Ishikawa (cell line): ENCODE measurements at regions not wholly inside any gene's neighbourhood (a gene's known extent, or its start where the extent isn't known, plus 50 kb on each side); places are given as distances from the start of the nearest gene placed in this dataset.
A peak's percentile ranks its signal among the peaks of the same experiment; 100 is the strongest.

Experiments
- CEBPB ChIP-seq: IDR thresholded peaks from 2 replicates; pipeline ENCODE4 v1.6.1; 2012
- CREB1 ChIP-seq: IDR thresholded peaks from 2 replicates; pipeline ENCODE4 v1.6.1; 2012; ENCODE audit warnings: low read depth
- EGR1 ChIP-seq: IDR thresholded peaks from 2 replicates; pipeline ENCODE4 v1.6.1; 2012
- EP300 ChIP-seq: IDR thresholded peaks from 2 replicates; pipeline ENCODE4 v1.6.1; 2012; ENCODE audit warnings: borderline replicate concordance
- FOXM1 ChIP-seq: IDR thresholded peaks from 2 replicates; pipeline ENCODE4 v1.6.1; 2012; ENCODE audit warnings: low read depth, borderline replicate concordance
- MAX ChIP-seq: IDR thresholded peaks from 2 replicates; pipeline ENCODE4 v1.6.1; 2012
- NFIC ChIP-seq: IDR thresholded peaks from 2 replicates; pipeline ENCODE4 v1.6.1; 2012
- RAD21 ChIP-seq: IDR thresholded peaks from 2 replicates; pipeline ENCODE4 v1.6.1; 2012; ENCODE audit warnings: low read depth
- TAF1 ChIP-seq: IDR thresholded peaks from 2 replicates; pipeline ENCODE4 v1.6.1; 2012; ENCODE audit warnings: low read depth, mild to moderate bottlenecking
- TCF12 ChIP-seq: IDR thresholded peaks from 2 replicates; pipeline ENCODE4 v1.6.1; 2012; ENCODE audit warnings: low read depth
- TEAD4 ChIP-seq: IDR thresholded peaks from 2 replicates; pipeline ENCODE4 v1.6.1; 2012
- USF1 ChIP-seq: IDR thresholded peaks from 2 replicates; pipeline ENCODE4 v1.6.1; 2012
- YY1 ChIP-seq: IDR thresholded peaks from 2 replicates; pipeline ENCODE4 v1.6.1; 2012; ENCODE audit warnings: low read depth
- ZBTB7A ChIP-seq: IDR thresholded peaks from 2 replicates; pipeline ENCODE4 v1.6.1; 2012; ENCODE audit warnings: low read depth
- TF ChIP-seq, protein P1 (sequence below): IDR thresholded peaks from 2 replicates; pipeline ENCODE4 v1.6.1; 2012; ENCODE audit warnings: low read depth, mild to moderate bottlenecking

DNA sequence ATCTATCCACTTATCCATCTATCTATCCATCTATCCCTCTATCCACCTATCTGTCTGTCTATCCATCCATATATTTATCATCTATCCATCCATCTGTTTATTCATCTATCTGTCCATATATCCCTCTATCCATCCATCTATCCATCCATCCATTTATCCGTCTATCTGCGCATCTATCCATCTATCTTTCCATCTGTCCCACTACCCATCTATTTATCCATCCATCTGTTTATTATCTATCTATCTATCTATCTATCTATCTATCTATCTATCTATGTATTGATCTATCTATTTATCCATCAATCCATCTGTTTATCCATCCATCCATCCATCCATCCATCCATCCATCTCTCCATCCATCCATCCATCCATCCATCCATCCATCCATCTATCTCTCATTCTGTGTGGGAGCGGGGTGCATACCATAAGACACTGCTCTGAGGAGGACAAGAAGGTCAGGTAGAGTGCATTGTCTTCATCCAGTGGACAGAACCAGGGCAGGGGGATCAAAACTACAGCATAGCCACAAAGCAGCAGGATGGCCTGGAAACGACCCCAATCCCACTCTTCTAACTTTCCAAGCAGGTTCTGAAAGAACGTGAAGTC, 53.2 kb upstream of the ENPP6 start:
- TF ChIP-seq EGR1 (no peak), TEAD4 (no peak), NFIC (no peak), RAD21 (no peak)

DNA sequence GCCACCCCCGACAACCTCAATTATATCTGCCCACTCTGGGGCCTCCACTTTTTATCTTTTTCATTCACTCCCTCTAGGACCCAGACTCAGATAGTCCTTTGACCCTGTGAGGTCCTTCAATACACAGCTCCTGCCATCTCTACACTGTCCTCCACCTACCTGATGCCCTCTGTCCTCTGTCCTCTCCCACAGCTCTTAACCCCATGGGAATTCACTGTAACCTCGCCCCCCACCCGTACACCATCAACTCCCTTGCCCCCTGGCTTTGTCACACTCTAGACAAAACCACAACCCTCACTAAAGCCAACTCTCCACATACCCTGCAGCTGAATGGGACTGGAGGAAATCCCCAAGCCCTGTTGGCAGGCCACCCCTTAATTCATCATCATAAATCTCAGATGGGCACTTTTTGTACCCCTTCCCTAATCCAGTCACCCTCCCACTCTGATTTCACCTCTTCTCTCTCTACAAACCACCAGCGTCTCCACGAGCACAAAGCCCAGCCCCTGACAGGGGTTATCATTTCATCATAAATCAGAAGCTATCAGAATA, 52.3 kb upstream of the ENPP6 start:
- TF ChIP-seq FOXM1, result no peak
- TF ChIP-seq MAX, result no peak
- no peak for TF ChIP-seq YY1
- no peak for TF ChIP-seq EGR1
- TF ChIP-seq EP300, result no peak
- no peak for TF ChIP-seq TCF12
- no peak for TF ChIP-seq USF1
- TF ChIP-seq CREB1, result no peak

- 0 out of 2 replicates have a peak, but pooled peaks have one; percentile 5 for TF ChIP-seq RAD21
- no peak for TF ChIP-seq EP300
- TF ChIP-seq TCF12, result no peak
- TF ChIP-seq MAX, result no peak
- TF ChIP-seq USF1, result no peak
Observed at GRCh38 chr4:184268584-184269160, 51.0 kb upstream of the ENPP6 start.

- TF ChIP-seq TEAD4 (no peak), USF1 (no peak), ZBTB7A (no peak), TAF1 (no peak), EP300 (no peak), TCF12 (no peak), CEBPB (no peak), MAX (no peak), YY1 (no peak), RAD21 (no peak), NFIC (no peak)
- TF ChIP-seq, protein P1, sequence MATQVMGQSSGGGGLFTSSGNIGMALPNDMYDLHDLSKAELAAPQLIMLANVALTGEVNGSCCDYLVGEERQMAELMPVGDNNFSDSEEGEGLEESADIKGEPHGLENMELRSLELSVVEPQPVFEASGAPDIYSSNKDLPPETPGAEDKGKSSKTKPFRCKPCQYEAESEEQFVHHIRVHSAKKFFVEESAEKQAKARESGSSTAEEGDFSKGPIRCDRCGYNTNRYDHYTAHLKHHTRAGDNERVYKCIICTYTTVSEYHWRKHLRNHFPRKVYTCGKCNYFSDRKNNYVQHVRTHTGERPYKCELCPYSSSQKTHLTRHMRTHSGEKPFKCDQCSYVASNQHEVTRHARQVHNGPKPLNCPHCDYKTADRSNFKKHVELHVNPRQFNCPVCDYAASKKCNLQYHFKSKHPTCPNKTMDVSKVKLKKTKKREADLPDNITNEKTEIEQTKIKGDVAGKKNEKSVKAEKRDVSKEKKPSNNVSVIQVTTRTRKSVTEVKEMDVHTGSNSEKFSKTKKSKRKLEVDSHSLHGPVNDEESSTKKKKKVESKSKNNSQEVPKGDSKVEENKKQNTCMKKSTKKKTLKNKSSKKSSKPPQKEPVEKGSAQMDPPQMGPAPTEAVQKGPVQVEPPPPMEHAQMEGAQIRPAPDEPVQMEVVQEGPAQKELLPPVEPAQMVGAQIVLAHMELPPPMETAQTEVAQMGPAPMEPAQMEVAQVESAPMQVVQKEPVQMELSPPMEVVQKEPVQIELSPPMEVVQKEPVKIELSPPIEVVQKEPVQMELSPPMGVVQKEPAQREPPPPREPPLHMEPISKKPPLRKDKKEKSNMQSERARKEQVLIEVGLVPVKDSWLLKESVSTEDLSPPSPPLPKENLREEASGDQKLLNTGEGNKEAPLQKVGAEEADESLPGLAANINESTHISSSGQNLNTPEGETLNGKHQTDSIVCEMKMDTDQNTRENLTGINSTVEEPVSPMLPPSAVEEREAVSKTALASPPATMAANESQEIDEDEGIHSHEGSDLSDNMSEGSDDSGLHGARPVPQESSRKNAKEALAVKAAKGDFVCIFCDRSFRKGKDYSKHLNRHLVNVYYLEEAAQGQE, result no peak
Observed at GRCh38 chr4:184267673-184268583, 50.3 kb upstream of the ENPP6 start.
